GM19328 (cell line): ENCODE measurements at regions not wholly inside any gene's neighbourhood (a gene's known extent, or its start where the extent isn't known, plus 50 kb on each side); places are given as distances from the start of the nearest gene placed in this dataset.

ENCODE experiments used
- ATAC-seq: cut with Tn5 transposase; IDR thresholded peaks from one replicate; pipeline ENCODE4 v1.9.1; 2021; ENCODE audit warnings: mild to moderate bottlenecking, moderate library complexity; ENCODE audit not compliant: unreplicated experiment

DNA sequence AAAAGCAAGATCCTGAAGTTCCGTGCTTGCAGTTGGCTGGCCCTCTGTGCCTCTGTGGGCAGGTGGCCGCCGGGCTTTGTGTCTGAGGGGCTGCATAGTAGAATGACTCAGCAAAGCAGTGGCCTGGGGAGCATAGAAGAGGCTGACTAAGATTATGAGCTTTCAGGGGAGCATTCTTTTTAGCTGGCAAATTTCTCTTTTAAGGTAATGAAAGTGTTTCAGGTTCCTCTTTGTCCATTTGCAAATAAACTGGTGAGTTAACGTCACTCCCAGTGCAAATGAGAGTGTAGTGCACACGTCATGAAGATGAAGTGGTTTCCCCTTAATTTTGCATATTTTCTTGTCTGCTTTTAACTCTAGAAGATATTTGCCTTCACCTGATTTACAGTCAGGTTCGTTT, 98.6 kb downstream of the BCL2L11 start:
- peak; percentile 74 for ATAC-seq

DNA sequence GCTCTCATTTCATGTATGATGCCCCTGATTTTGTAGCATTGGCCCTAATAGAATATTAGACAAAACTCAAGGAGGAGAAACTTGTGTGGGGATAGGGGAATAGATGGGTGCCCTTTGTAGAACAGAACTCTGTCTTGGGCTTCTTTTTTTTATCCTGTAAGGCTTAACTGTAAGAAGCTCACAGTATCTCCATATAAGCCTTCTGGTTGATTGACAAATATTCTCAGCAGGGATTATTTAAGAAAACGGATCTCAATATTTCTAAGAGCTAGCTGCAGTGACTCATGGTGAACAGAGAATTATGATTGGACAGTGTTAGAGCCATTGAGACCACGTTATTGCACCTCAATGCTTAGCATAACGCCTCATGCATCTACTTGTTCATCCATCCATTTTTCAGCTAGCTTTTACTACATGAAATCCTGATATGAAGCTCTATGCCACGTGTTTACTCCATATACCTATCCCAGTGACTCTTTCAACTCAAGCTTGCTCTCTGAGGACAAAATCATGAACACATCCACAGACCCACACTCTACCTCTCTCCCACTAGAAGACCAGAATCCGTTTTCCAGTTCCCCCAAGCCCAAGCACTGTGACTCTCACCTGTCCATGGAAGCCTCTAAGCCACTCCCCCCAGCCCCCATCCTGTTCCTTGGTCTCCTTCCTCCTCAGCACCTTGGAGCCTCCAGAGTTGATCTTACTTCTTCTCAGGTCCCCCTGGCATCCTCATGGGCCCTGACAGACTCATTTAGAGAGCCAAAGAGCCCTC, 99.2 kb downstream of the BCL2L11 start:
- ATAC-seq: no peak

DNA sequence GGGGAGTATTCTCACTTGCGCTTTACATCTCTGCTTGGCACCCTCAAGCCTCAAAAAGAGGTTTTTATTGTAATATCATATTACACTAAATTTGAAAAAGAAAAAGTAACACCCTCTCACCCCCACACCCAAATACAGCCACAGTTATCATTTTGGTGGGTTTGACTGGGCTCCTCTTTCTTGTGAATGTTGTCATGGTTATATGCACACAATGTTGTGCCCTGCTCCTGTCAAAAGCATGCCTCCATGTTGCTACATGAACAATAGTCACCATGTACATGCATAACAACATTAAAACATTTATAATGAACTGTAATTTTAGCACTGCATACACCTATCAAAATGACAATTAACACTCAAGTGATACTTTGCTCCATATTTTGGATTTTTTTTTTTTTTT, 100.2 kb downstream of the BCL2L11 start:
- no peak for ATAC-seq

DNA sequence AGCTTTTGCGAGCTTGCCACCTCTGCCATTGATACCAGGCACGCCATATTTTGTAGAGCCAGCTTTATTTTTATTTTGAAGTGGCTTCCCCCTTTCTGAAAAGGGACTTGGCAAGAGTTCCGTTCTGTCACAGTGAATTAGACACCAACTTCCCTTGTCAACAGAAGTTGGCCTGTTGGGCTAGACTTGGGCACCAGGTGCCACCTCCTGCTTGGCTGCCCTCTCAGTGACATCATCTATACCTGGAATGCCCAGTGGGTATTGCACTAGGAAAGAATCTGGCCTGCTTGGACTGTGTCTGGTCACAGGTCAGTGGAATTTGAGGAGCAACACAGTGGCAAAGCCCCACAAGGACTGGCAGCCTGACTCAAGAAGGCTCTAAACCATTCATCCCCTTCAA, 101.0 kb downstream of the BCL2L11 start:
- ATAC-seq: no peak

DNA sequence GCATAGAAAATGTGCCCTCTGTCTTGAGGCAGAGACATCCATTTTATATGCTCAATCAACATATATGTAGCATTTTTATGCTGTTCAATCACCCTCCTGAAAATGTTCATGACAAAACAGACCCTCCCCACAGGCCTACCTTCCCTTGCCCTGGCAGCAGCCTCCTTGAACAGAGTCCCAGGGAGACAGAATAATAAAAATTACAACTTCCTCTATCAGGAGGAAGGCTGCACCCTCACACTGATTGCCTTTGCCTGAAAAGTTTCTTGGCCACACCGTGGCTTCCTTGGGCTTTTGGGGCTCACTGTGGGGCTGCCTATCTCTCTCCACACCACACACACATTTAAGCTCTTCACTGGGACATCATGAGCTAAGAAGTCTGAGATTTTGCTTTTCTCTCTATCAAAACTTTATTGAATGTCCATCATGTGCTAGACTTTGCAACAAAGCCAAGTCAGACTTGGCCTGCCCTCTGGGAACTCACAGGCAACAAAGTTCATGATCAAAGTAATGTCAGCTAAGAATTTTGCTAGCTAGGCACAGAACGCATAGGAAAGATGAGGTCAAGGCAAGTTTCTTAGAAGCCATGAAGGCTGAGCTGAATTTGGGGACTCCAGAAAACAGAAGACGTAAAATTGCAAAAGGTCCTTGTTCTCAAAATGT, 101.6 kb downstream of the BCL2L11 start:
- ATAC-seq: no peak

DNA sequence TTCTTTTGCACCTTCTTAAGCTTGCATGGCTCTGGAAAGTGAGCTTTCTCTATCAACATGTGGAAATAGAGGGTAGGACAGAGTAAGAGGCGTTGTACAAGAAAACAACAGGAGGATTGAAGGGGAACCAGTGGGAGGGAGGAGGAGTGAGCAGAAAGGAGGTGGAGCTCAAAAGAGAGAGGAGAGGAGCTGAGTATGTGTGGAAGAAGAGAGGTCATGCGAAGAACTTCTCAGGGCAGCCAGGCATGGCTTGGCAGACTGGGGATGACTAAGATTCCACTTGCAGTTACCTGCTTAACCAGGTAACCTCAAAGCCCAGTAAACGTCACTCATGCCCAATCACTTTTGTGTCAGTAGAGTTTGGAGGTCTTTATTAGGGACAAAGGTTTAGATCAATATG, 105.1 kb downstream of the BCL2L11 start:
- no peak for ATAC-seq

DNA sequence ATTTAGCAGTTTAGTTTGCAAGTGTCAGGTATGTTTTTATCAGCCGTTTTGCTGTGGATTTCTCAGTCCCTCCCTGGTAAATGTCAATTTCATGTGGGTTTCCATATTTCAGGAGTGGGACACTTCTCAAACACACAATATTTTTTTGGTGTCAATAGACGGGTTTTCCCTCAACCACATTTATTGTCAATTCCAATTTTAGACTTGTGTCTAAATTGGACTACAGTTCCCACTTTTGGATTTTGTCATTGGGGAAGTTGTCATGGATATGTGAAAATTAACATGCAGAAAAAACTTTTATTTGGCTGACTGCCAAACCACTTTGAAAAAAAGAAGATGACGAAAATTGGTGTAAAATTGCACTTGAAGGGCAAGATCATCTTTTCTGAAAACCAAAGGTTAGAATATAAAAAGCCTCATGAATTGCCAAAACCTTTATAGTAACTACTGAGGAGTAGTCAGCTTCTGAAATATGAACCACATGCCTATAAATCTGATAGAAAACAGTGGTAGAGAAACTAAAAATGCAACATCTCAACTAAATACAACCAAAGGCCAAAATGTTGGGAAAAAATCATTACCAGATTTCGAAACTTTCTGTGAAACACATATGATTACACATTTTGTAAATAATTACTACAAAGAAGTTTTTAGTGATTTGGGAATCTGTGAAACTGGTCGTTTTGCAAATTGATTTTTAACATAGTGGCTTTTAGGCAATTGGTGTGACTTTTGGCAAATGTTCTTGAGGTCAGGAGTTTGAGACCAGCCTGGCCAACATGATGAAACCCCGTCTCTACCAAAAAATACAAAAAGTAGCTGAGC, 106.4 kb downstream of the BCL2L11 start:
- ATAC-seq: no peak

DNA sequence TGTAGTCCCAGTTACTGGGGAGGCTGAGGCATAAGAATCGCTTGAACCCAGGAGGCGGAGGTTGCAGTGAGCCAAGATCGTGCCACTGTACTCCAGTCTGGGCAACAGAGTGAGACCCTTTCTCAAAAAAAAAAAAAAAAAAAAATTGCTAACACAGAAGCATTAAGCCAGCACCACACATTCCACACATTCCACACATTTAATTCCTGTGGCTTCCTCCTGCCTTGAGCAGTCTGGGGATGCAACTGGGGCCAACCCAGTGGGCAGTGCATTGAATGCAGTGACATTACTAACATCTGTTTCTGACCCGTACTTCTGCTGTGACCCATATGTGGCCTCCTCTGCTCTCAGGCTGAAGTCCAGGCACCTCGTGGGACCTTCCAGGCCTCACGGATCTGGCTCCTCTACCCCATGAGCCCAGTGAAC, 107.0 kb downstream of the BCL2L11 start:
- ATAC-seq: no peak

DNA sequence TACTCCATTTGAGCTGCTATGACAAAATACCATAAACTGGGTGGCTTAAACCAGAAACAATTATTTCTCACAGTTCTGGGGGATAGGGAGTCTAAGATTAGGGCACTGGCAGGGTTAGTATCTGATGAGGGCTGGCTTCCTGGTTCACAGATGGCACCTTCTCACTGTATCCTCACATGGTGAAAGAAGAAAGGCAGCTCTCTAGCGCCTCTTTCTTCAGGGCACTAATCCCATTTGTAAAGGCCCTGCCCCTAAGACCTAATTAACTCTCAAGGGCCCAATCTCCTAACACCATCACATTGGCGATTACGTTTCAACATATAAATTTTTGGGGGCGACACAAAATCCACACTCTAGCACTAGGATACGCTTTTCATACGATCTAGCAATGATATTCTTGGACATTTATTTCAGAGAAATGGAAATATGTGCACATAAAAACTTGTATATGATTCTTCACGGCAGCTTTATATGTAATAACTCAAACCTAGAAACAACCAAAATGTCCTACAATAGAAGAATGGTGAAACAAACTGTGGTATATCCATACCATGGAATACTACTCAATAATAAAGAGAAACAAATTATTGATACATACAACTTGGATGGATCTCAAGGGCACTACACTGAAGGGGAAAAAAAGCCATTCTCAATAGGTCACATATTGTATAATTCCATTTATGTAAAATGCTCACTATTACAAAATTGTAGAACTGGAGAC, 111.0 kb downstream of the BCL2L11 start:
- ATAC-seq: no peak

DNA sequence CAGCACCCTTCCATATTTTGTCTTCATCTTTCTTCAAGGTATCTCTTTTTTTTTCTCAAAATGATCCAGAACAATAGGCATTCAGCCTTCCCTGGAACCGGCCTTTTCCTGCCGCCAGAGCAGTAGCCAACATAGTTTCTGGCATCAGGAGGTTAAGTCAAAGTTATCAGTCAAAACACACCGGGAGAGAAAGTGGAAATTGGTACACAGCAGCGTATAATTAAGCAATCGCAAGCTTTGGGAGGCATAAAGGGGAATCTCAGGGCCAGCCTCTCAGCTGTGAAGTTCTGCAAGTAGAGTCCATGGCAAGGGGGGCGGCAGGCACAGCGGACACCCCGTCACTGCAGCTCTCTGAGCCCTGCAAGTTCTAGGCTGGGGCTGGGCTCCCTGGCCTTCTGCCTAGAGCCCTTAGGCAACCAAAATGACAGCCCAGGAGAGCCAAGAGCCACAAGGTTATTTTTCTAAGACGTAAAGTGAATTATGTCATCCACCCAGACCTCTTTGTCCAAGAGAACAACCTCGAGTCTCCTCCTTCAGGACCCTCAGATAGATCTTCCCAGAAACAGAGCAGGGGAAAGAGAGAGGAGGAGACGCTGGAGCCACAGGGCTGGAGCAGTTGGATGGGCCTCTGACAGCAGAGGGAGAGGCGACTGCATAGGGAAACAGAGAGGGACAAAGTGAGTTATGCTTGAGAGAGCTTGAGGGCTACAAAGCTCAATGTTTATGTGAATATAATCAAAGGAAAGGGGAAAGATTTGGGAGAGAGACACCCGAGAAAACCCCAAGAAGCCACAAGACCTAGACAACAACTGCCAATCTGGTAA, 114.7 kb downstream of the BCL2L11 start:
- no peak for ATAC-seq

DNA sequence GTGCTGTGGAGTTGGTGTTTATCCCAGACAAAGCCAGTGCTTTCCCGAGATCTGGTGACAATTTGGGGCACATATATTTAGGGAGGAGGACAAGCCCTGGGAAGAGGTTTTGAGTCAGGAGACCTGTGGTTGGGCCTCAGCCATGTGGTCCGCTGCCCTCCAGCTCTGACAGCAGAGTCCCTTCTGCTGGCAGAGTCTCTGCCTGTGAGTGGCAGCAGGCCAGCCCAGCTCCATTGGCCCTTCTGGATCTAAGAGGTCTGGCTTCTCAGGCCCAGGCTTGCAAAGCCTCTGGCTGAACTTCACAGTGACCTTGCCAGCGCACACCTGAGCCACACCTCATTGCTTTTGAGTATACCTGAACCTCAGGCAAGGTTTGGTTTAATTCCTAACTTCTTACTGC, 115.3 kb downstream of the BCL2L11 start:
- no peak for ATAC-seq

DNA sequence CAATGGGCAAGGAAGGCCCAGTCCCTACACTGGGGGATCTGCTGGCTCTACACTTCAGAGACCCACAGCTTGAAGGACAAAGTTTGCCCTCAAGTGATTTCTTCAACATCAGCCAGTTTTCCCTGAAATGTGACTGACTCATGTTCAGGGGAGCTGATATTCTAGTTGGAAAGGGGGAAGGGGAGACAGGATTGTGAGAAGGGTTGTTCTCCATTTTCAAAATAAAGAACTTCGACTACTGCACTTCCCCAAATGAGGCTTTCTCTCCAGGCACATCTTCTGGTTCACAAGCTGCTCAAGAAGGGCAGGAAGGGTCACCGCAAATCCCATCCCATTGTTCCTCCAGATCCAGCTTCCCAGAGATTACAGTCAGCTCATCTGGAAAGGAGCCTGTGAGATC, 117.6 kb downstream of the BCL2L11 start:
- no peak for ATAC-seq

DNA sequence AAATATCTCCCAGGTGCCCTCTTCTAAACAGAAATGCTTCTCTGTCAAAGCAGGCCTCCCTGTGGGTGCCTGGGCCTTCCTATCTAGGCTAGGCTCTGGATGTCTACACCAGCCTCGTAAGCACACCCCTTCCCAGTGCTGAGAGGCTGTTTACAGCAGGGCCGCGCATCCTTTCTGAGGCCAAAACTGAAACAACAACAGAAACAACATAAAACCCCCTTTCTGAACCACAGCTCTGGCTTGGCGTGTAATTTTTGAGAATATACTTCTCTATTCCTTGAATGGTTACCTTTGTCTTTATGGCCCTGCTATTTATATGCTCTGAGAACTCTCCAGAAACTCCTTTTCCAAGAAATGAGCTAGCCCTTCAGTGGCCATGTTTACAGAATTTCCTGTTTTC, 118.4 kb downstream of the BCL2L11 start:
- ATAC-seq: no peak

DNA sequence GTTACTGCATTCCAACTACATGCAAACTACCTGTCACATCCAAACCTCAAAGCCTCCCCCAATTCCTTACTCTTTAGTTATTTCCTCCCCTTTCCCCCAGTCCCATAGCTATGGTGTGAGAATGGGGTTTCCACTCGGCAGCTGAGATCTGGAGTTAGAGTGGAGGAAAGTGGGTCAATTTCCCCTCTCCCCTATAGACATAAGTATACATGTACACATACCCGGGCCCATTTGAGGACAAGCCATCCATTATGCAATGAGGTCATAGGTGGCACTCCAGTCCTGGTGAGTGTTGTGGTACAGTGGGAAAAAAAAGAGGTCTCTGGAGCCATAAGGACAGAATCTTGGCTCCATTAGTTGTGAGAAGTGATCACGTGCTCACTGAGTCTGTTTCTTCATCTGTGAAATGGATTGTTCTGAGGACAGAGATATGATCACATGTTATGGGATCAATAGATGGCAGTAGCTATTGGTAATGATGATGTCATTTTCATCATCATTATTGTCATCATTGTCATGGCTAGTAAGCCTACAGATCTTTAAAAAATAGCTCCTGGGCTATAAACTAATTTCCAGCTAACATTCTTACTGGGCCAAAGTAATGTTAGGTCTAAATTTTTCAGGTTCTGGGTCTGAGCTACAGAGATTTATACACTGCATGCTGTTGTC, 119.0 kb downstream of the BCL2L11 start:
- no peak for ATAC-seq

DNA sequence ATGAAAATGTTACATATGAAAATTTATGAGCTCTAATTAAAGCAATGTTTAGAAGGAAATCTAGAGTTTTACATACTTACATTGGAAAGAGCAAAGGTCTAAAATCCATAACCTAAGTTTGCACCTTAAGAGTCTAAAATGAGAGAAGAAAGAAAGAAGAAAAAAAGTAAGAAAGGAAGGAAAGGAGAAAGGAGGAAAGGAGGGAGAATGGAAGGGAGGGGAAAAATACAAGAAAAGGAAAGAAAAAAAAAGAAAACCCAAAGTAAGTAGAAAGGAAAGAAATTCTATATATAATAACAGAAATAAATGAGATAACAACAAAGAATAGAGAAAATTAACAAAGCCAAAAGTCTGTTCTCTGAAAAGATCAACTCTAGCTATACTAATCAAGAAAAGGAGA, 122.6 kb downstream of the BCL2L11 start:
- no peak for ATAC-seq

DNA sequence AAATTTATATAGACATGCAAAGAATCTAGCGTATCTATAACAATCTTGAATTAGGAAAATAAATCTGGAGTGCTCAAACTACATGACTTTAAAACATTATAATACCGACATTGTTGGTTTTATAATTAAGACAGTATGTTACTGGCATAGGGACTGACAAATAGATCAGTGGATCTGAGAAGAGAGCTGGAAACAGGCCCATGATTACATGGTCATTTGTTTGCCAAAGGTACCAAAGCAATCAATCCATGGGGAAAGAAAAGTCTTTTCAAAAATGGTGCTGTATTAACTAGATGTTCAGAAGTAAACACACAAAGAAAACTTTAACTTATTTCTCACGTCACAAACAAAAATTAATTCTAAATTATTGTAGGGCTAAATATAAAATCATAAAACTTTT, 124.2 kb downstream of the BCL2L11 start:
- no peak for ATAC-seq

DNA sequence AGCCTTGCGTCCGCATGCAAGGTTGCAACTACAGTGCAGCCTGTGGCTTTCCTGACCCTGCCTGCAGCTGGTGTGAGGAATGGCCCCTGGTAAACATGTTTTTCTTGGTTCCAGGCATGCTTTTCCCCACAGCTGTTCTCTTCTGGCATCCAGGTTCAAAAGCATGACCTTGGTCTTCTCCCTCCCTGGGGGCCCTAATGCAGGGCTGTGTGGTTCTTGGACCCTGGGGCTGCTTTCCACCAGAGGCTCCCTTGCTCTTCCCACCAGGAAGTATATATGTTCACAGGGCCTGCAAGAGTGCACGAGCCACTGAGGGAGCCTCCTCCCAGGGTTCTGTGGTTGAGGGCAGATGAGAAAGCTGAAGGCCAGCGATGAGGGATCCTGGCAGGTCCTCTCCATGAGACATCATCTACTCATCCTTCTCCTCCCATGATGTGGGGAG, 125.9 kb downstream of the BCL2L11 start:
- no peak for ATAC-seq

DNA sequence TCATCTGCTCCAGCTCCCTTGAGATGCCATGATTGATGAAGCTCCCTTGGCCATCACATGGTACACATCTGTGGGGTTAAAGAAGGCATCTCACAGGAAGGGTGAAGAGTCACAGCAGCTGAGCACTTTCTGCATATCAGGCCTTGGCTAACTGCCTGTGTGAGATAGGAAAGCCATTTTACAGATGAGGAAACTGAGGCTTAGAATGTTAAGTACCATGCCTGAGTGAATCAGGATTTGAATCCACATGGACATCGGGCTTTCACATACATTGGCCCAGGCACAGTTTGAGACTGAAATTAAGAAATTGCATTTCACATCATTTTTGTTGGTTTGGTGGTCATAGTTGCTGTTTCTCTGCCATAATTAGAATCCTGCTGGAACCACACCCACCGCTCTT, 126.8 kb downstream of the BCL2L11 start:
- ATAC-seq: no peak

DNA sequence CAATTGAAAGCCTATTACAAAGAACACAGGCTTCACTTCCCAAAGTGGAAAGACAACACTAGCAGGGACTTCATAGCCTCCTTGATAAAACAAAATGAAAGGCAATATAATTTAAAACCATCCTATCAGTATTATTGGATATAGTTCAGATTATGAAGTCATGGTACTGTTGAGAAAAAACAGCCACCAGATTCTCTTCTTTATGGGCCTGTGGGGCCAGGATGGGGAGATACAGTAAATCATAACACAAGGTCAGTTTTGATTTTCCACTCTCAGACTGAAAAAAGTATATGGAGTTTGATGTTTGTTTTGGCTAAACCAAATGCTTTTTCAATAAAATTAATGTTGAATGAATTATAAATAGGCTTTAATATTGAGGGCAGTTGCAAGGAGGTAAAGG, 129.1 kb downstream of the BCL2L11 start:
- no peak for ATAC-seq
